ENCODE measurements at regions not wholly inside any gene's neighbourhood (a gene's known extent, or its start where the extent isn't known, plus 50 kb on each side); places are given as distances from the start of the nearest gene placed in this dataset.

GRCh38 chr9:29637471-29638237 lies 2064.4 kb upstream of the C9orf72 start:
- Histone ChIP-seq H3K79me2 (ENCODE audit: insufficient read depth, low read length) (no peaks in the 10 kb centered on the region), H3K4me2 (ENCODE audit: low read depth, low read length) (no peak overlapping the region), H3K36me3 (replicated peaks in 1 of 2; ENCODE audit: control insufficient read depth in 1 of 2, insufficient read depth in 2 of 2, low read length in 2 of 2) (no peaks in the 10 kb centered on the region), H3K4me3 (replicated peaks in 1 of 3; ENCODE audit: insufficient read depth in 1 of 3, low read depth in 2 of 3, low read length in 3 of 3) (no peak overlapping the region), H4K20me1 (ENCODE audit: insufficient read depth, low read length) (no peaks in the 10 kb centered on the region), H2AFZ (ENCODE audit: low read length) (no peak overlapping the region), H3K4me1 (ENCODE audit: insufficient read depth, low read length) (no peaks in the 10 kb centered on the region), H3K9me3 (ENCODE audit: low read length) (no peaks in the 10 kb centered on the region), H3K27me3 (ENCODE audit: control insufficient read depth in 1 of 2, insufficient read depth in 2 of 2, low read length in 2 of 2) (no peaks in the 10 kb centered on the region), H3K27ac (ENCODE audit: extremely low read length, insufficient read depth, low read length) (no peak overlapping the region), H3K9ac (ENCODE audit: insufficient read depth, low read depth, low read length) (no peak overlapping the region)
- POLR2A ChIA-PET, result no interaction called here
- intact Hi-C loops (cut with micrococcal nuclease; ENCODE audit: unreplicated experiment) (no loop called here), in situ Hi-C loops (cut with HindIII; ENCODE audit: extremely low pct_ligation_motif_present, low pct_unique_long_range_greater_than_20kb) (no loop called here)
- CTCF ChIA-PET (ENCODE audit: low intra/inter-chr PET ratio, low total read pairs), result no interaction called here
- FAIRE-seq (no peak), DNase-seq (ENCODE audit: low spot score) (no peak), ATAC-seq (no peak)
- WGBS (ENCODE audit: low lambda C conversion rate), result 5% methylated on average over 3 of the region's 3 CpGs
- TF ChIP-seq NFIC (IDR thresholded peaks at IDR 0.05; ENCODE audit: low read length), result no peak
- no peak for TF ChIP-seq SRF (IDR thresholded peaks at IDR 0.05; ENCODE audit: low read depth, low read length)
- no peak for TF ChIP-seq NFE2L2 (IDR thresholded peaks at IDR 0.05; ENCODE audit: low read length)
- no peak for TF ChIP-seq MYC (CRISPR knock-in tag; IDR thresholded peaks at IDR 0.05; ENCODE audit: borderline replicate concordance)
- no peak for TF ChIP-seq SSRP1 (CRISPR knock-in tag; IDR thresholded peaks at IDR 0.05)
- no peak for TF ChIP-seq ZEB1 (IDR thresholded peaks at IDR 0.05; ENCODE audit: insufficient replicate concordance, low read depth)
- no peak for TF ChIP-seq ZSCAN22 (CRISPR knock-in tag; IDR thresholded peaks at IDR 0.05)
- no peak for TF ChIP-seq ZNF615 (CRISPR knock-in tag; IDR thresholded peaks at IDR 0.05; ENCODE audit: borderline replicate concordance)
- TF ChIP-seq ZNF547 (CRISPR knock-in tag; IDR thresholded peaks at IDR 0.05), result no peak
- no TSS peak for BruUV-seq (replicated peaks)

- Histone ChIP-seq H3K9me3 (ENCODE audit: low read length) (no peaks in the 10 kb centered on the region), H3K36me3 (replicated peaks in 1 of 2; ENCODE audit: control insufficient read depth in 1 of 2, insufficient read depth in 2 of 2, low read length in 2 of 2) (no peaks in the 10 kb centered on the region), H3K79me2 (ENCODE audit: insufficient read depth, low read length) (no peaks in the 10 kb centered on the region), H4K20me1 (ENCODE audit: insufficient read depth, low read length) (no peaks in the 10 kb centered on the region), H3K4me1 (ENCODE audit: insufficient read depth, low read length) (no peaks in the 10 kb centered on the region), H3K9ac (ENCODE audit: insufficient read depth, low read depth, low read length) (no peak overlapping the region), H3K4me2 (ENCODE audit: low read depth, low read length) (no peak overlapping the region), H3K4me3 (replicated peaks in 1 of 3; ENCODE audit: insufficient read depth in 1 of 3, low read depth in 2 of 3, low read length in 3 of 3) (no peak overlapping the region), H3K27ac (ENCODE audit: extremely low read length, insufficient read depth, low read length) (no peak overlapping the region), H2AFZ (ENCODE audit: low read length) (no peak overlapping the region), H3K27me3 (ENCODE audit: control insufficient read depth in 1 of 2, insufficient read depth in 2 of 2, low read length in 2 of 2) (no peaks in the 10 kb centered on the region)
- whole genome bisulfite sequencing (ENCODE audit: low lambda C conversion rate), result 0% methylated on average over 2 of the region's 2 CpGs
- POLR2A ChIA-PET, result no interaction called here
- intact Hi-C loops (cut with micrococcal nuclease; ENCODE audit: unreplicated experiment) (no loop called here), in situ Hi-C loops (cut with HindIII; ENCODE audit: extremely low pct_ligation_motif_present, low pct_unique_long_range_greater_than_20kb) (no loop called here)
- DNase-seq (ENCODE audit: low spot score), result no peak
- CTCF ChIA-PET (ENCODE audit: low intra/inter-chr PET ratio, low total read pairs), result no interaction called here
- FAIRE-seq, result no peak
- BruUV-seq (replicated peaks), result no TSS peak
- no peak for ATAC-seq
- TF ChIP-seq GRHL1 (CRISPR knock-in tag; conservative IDR thresholded peaks at IDR 0.05), result no peak
- TF ChIP-seq ZNF101 (CRISPR knock-in tag; IDR thresholded peaks at IDR 0.05; ENCODE audit: borderline replicate concordance, low read depth), result no peak
- TF ChIP-seq ZNF530 (CRISPR knock-in tag; IDR thresholded peaks at IDR 0.05; ENCODE audit: low read depth), result no peak
- no peak for TF ChIP-seq ATAD3A (CRISPR knock-in tag; IDR thresholded peaks at IDR 0.05)
- no peak for TF ChIP-seq ZNF567 (CRISPR knock-in tag; IDR thresholded peaks at IDR 0.05; ENCODE audit: borderline replicate concordance)
- TF ChIP-seq SRSF1 (optimal IDR thresholded peaks at IDR 0.05; ENCODE audit: low read depth, low read length), result no peak
- no peak for TF ChIP-seq CREM (IDR thresholded peaks at IDR 0.05)
- no peak for TF ChIP-seq CREM (CRISPR knock-in tag; IDR thresholded peaks at IDR 0.05)
- TF ChIP-seq HDAC1 (CRISPR knock-in tag; IDR thresholded peaks at IDR 0.05), result no peak
Observed at GRCh38 chr9:29640507-29640906, 2067.2 kb upstream of the C9orf72 start.
